Endothelial cell of umbilical vein (primary cell): ENCODE measurements at regions not wholly inside any gene's neighbourhood (a gene's known extent, or its start where the extent isn't known, plus 50 kb on each side); places are given as distances from the start of the nearest gene placed in this dataset.

Experiments
- BruUV-seq: library from RNA; stranded (reverse); fragments of 400-500 nt; replicated peaks from 2 replicates; lab custom pipeline; 2021; lab: Mats Ljungman, UMichigan
- CTCF ChIA-PET: fragments of 300-600, 350-600 bp; sonication (Branson Sonifier 250); formaldehyde crosslinking; loops from one replicate; lab custom pipeline; 2021; ENCODE audit warnings: antibody characterized with exemption, inconsistent platforms; lab: Charles Lee
- POLR2A ChIA-PET: fragments of 300-600, 350-600 bp; sonication (Branson Sonifier 250); formaldehyde crosslinking; loops from one replicate; lab custom pipeline; 2021; ENCODE audit warnings: antibody characterized with exemption, inconsistent platforms; lab: Charles Lee
- DNase-seq: peaks from one replicate; pipeline ENCODE4 v3.0.0-alpha.2; 2011; ENCODE audit warnings: low read depth, low spot score
- FAIRE-seq: peaks from 2 replicates; lab custom pipeline; 2011; peaks lifted over from hg19 to GRCh38; lab: Jason Lieb, UNC
- H2AFZ ChIP-seq: 2 replicates; pipeline ENCODE4 v1.6.0; 2012; ENCODE audit warnings: low read depth, low read length, control low read depth, inconsistent platforms
- H3K27ac ChIP-seq: 2 replicates; pipeline ENCODE4 v1.5.1; 2011; ENCODE audit warnings: low read depth, mild to moderate bottlenecking, control low read depth, low read length, moderate library complexity; ENCODE audit not compliant: insufficient read depth
- H3K27me3 ChIP-seq, 2 experiments: 2 replicates each; pipeline versions ENCODE4 v1.6.0 to v1.6.1; 2011; ENCODE audit warnings: low read length in 2 of 2, mixed read lengths in 1 of 2; ENCODE audit not compliant: control insufficient read depth in 2 of 2, insufficient read depth in 2 of 2
- H3K36me3 ChIP-seq, 2 experiments: 2 replicates in 1 of 2; 3 replicates in 1 of 2; pipeline ENCODE4 v1.5.1; 2011; ENCODE audit warnings: low read length in 2 of 2, mild to moderate bottlenecking in 1 of 2, moderate library complexity in 1 of 2; ENCODE audit not compliant: control insufficient read depth in 2 of 2, insufficient read depth in 2 of 2; ENCODE audit errors: extremely low read depth in 1 of 2
- H3K4me1 ChIP-seq: 3 replicates; pipeline ENCODE4 v1.5.1; 2011; ENCODE audit warnings: mild to moderate bottlenecking, low read length; ENCODE audit not compliant: control insufficient read depth, insufficient read depth; ENCODE audit errors: extremely low read depth
- H3K4me2 ChIP-seq: 2 replicates; pipeline ENCODE4 v1.6.1; 2011; ENCODE audit warnings: low read length, control low read depth, mixed read lengths; ENCODE audit not compliant: insufficient read depth
- H3K4me3 ChIP-seq, 3 experiments: fragments of 200-600 bp in 1 of 3; sonication (generic), shearing (Covaris generic) in 1 of 3; replicated peaks in 1 of 3; 2 replicates each; pipeline ENCODE4 v1.5.1; 2011 to 2016; ENCODE audit warnings: control low read depth in 3 of 3, low read length in 3 of 3, mild to moderate bottlenecking in 2 of 3, inconsistent platforms in 1 of 3, low read depth in 1 of 3, moderate library complexity in 1 of 3; ENCODE audit not compliant: insufficient read depth in 1 of 3
- H3K79me2 ChIP-seq: 2 replicates; pipeline ENCODE4 v1.6.0; 2012; ENCODE audit warnings: low read length, inconsistent platforms; ENCODE audit not compliant: control insufficient read depth, insufficient read depth
- H3K9ac ChIP-seq: replicated peaks from 2 replicates; pipeline ENCODE3; 2011; ENCODE audit warnings: low read length, control low read depth; ENCODE audit not compliant: insufficient read depth; ENCODE audit errors: extremely low read depth
- H3K9me1 ChIP-seq: replicated peaks from 3 replicates; pipeline ENCODE4 v1.6.0; 2011; ENCODE audit warnings: mild to moderate bottlenecking, low read length; ENCODE audit not compliant: control insufficient read depth, insufficient read depth; ENCODE audit errors: extremely low read depth
- H3K9me3 ChIP-seq: replicated peaks from 2 replicates; pipeline ENCODE4 v1.5.1; 2012; ENCODE audit warnings: low read length, inconsistent platforms; ENCODE audit not compliant: control insufficient read depth, insufficient read depth
- H4K20me1 ChIP-seq: replicated peaks from 2 replicates; pipeline ENCODE3; 2011; ENCODE audit warnings: mild to moderate bottlenecking, low read length; ENCODE audit not compliant: control insufficient read depth, insufficient read depth; ENCODE audit errors: extremely low read depth
- CTCF ChIP-seq, 2 donors: IDR thresholded peaks; 1 replicate in 1 of 2; 2 replicates in 1 of 2; pipeline ENCODE4 v1.5.1; 2011; ENCODE audit warnings: low read length in 2 of 2, mild to moderate bottlenecking in 2 of 2, moderate library complexity in 2 of 2, control low read depth in 1 of 2, inconsistent platforms in 1 of 2, low read depth in 1 of 2; ENCODE audit not compliant: insufficient read depth in 1 of 2; ENCODE audit errors: extremely low read depth in 1 of 2
- EZH2 ChIP-seq: IDR thresholded peaks from 2 replicates; pipeline ENCODE4 v1.6.1; 2012; ENCODE audit warnings: borderline replicate concordance, low read depth, mild to moderate bottlenecking, moderate library complexity, low read length, inconsistent platforms; ENCODE audit not compliant: severe bottlenecking
- FOS ChIP-seq: IDR thresholded peaks from 2 replicates; pipeline ENCODE4 v1.6.1; 2011; ENCODE audit warnings: mild to moderate bottlenecking, low read length, moderate library complexity, borderline replicate concordance; ENCODE audit not compliant: insufficient read depth
- GATA2 ChIP-seq: IDR thresholded peaks from 2 replicates; pipeline ENCODE4 v1.7.0; 2011; ENCODE audit warnings: low read depth, mild to moderate bottlenecking, moderate library complexity, mixed read lengths, low read length; ENCODE audit not compliant: insufficient read length, insufficient read depth
- MYC ChIP-seq: IDR thresholded peaks from one replicate; pipeline ENCODE4 v1.6.1; 2011; ENCODE audit warnings: mild to moderate bottlenecking, low read depth, low read length
- POLR2A ChIP-seq: IDR thresholded peaks from 2 replicates; pipeline ENCODE4 v1.6.1; 2012; ENCODE audit warnings: low read depth, mild to moderate bottlenecking, control low read depth, low read length
- dilution Hi-C: fragments of 300-500 bp; cut with MboI; formaldehyde crosslinking; loops from one replicate; pipeline ENCODE4 v1.15.0; 2019; ENCODE audit warnings: low sequenced_read_pairs; ENCODE audit not compliant: extremely low pct_ligation_motif_present
- intact Hi-C: fragments of 100-400 bp; cut with micrococcal nuclease; formaldehyde crosslinking; loops from one replicate; pipeline ENCODE4 v1.10.0; 2022
- TF ChIP-seq, protein P1 (sequence below): IDR thresholded peaks from 2 replicates; pipeline ENCODE4 v1.6.1; 2011; ENCODE audit not compliant: insufficient read depth, insufficient read length

GRCh38 chr4:174141876-174142275, 141.6 kb downstream of the FBXO8 start:
- no peak overlapping the region for H3K4me2 ChIP-seq
- intact Hi-C loops (no loop called here), dilution Hi-C loops (no loop called here)
- no peak overlapping the region for H3K9ac ChIP-seq
- no peaks in the 10 kb centered on the region for H3K36me3 ChIP-seq
- no peak for TF ChIP-seq EZH2
- no peak for TF ChIP-seq CTCF (IDR thresholded peaks at IDR 0.05; ENCODE audit: extremely low read depth in 1 of 2, insufficient read depth in 1 of 2, low read depth in 1 of 2, low read length in 2 of 2)
- no peak for TF ChIP-seq GATA2
- no peak for TF ChIP-seq POLR2A
- no peak for TF ChIP-seq MYC
- TF ChIP-seq, protein P1, sequence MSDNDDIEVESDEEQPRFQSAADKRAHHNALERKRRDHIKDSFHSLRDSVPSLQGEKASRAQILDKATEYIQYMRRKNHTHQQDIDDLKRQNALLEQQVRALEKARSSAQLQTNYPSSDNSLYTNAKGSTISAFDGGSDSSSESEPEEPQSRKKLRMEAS: no peak
- H3K27ac ChIP-seq: no peak overlapping the region
- DNase-seq (no peak), FAIRE-seq (no peak)
- H3K4me3 ChIP-seq: no peak overlapping the region
- POLR2A ChIA-PET: no interaction called here
- H3K4me1 ChIP-seq: no peaks in the 10 kb centered on the region
- no peaks in the 10 kb centered on the region for H3K79me2 ChIP-seq
- H2AFZ ChIP-seq: no peak overlapping the region
- CTCF ChIA-PET: no interaction called here
- no peaks in the 10 kb centered on the region for H3K9me1 ChIP-seq
- peaks cover 1 to 3% of the 10 kb centered on the region in 2 experiments for H3K27me3 ChIP-seq
- no TSS peak for BruUV-seq
- H3K9me3 ChIP-seq: no peaks in the 10 kb centered on the region
- H4K20me1 ChIP-seq: no peaks in the 10 kb centered on the region

GRCh38 chr4:174138616-174139015, 144.9 kb downstream of the FBXO8 start:
- Histone ChIP-seq H3K9me3 (no peaks in the 10 kb centered on the region), H3K4me3 (no peak overlapping the region), H3K36me3 (no peaks in the 10 kb centered on the region), H3K79me2 (no peaks in the 10 kb centered on the region), H4K20me1 (no peaks in the 10 kb centered on the region), H3K4me2 (no peak overlapping the region), H2AFZ (no peak overlapping the region), H3K9ac (no peak overlapping the region), H3K27ac (no peak overlapping the region), H3K4me1 (no peaks in the 10 kb centered on the region), H3K27me3 (peaks cover 0 to 2% of the 10 kb centered on the region in 2 experiments), H3K9me1 (no peaks in the 10 kb centered on the region)
- intact Hi-C loops: no loop called here
- CTCF ChIA-PET: interaction anchor here (1.2 kb wide), 1 partner anchor 386 kb away, joined by 3 read pairs; no protein-coding TSS in a partner anchor
- TF ChIP-seq FOS (no peak), EZH2 (no peak), MYC (no peak), POLR2A (no peak)
- TF ChIP-seq, protein P1: no peak
- dilution Hi-C loops: no loop called here
- no peak for DNase-seq
- FAIRE-seq: no peak
- no TSS peak for BruUV-seq
- POLR2A ChIA-PET: no interaction called here
